ENCODE measurements at regions not wholly inside any gene's neighbourhood (a gene's known extent, or its start where the extent isn't known, plus 50 kb on each side); places are given as distances from the start of the nearest gene placed in this dataset.

- no peak for DNase-seq (ENCODE audit: low spot score)
- in situ Hi-C loops (cut with MboI; ENCODE audit: low sequenced_read_pairs, unreplicated experiment), result no loop called here
- no peak for TF ChIP-seq CTCF (IDR thresholded peaks at IDR 0.05; ENCODE audit: borderline replicate concordance, control extremely low read depth, extremely low read depth, insufficient read depth, missing control alignments)
Measured at GRCh38 chr1:191546803-191547202, 611.5 kb upstream of the RGS18 start.

- in situ Hi-C loops (cut with MboI; ENCODE audit: low sequenced_read_pairs, unreplicated experiment), result no loop called here
- no peak for DNase-seq (ENCODE audit: low spot score)
- TF ChIP-seq CTCF (IDR thresholded peaks at IDR 0.05; ENCODE audit: borderline replicate concordance, control extremely low read depth, extremely low read depth, insufficient read depth, missing control alignments), result no peak
Measured at GRCh38 chr1:191551019-191551418, 607.2 kb upstream of the RGS18 start.

GRCh38 chr1:191558379-191558778 lies 599.9 kb upstream of the RGS18 start:
- no peak for TF ChIP-seq CTCF (IDR thresholded peaks at IDR 0.05; ENCODE audit: borderline replicate concordance, control extremely low read depth, extremely low read depth, insufficient read depth, missing control alignments)
- in situ Hi-C loops (cut with MboI; ENCODE audit: low sequenced_read_pairs, unreplicated experiment), result no loop called here
- no peak for DNase-seq (ENCODE audit: low spot score)

GRCh38 chr1:191561276-191561675 lies 597.0 kb upstream of the RGS18 start:
- in situ Hi-C loops (cut with MboI; ENCODE audit: low sequenced_read_pairs, unreplicated experiment), result no loop called here
- TF ChIP-seq CTCF (IDR thresholded peaks at IDR 0.05; ENCODE audit: borderline replicate concordance, control extremely low read depth, extremely low read depth, insufficient read depth, missing control alignments), result no peak
- DNase-seq (ENCODE audit: low spot score), result no peak

GRCh38 chr1:191564275-191564674 lies 594.0 kb upstream of the RGS18 start:
- DNase-seq (ENCODE audit: low spot score), result no peak
- in situ Hi-C loops (cut with MboI; ENCODE audit: low sequenced_read_pairs, unreplicated experiment), result no loop called here
- TF ChIP-seq CTCF (IDR thresholded peaks at IDR 0.05; ENCODE audit: borderline replicate concordance, control extremely low read depth, extremely low read depth, insufficient read depth, missing control alignments), result no peak

GRCh38 chr1:191572479-191572878 lies 585.8 kb upstream of the RGS18 start:
- in situ Hi-C loops (cut with MboI; ENCODE audit: low sequenced_read_pairs, unreplicated experiment), result no loop called here
- TF ChIP-seq CTCF (IDR thresholded peaks at IDR 0.05; ENCODE audit: borderline replicate concordance, control extremely low read depth, extremely low read depth, insufficient read depth, missing control alignments), result no peak
- DNase-seq (ENCODE audit: low spot score), result no peak

- in situ Hi-C loops (cut with MboI; ENCODE audit: low sequenced_read_pairs, unreplicated experiment), result no loop called here
- TF ChIP-seq CTCF (IDR thresholded peaks at IDR 0.05; ENCODE audit: borderline replicate concordance, control extremely low read depth, extremely low read depth, insufficient read depth, missing control alignments), result no peak
- no peak for DNase-seq (ENCODE audit: low spot score)
Measured at GRCh38 chr1:191575180-191575579, 583.1 kb upstream of the RGS18 start.

Measured in GM13976 (cell line).